ENCODE measurements at regions not wholly inside any gene's neighbourhood (a gene's known extent, or its start where the extent isn't known, plus 50 kb on each side); places are given as distances from the start of the nearest gene placed in this dataset.
A peak's percentile ranks its signal among the peaks of the same experiment; 100 is the strongest.

DNA sequence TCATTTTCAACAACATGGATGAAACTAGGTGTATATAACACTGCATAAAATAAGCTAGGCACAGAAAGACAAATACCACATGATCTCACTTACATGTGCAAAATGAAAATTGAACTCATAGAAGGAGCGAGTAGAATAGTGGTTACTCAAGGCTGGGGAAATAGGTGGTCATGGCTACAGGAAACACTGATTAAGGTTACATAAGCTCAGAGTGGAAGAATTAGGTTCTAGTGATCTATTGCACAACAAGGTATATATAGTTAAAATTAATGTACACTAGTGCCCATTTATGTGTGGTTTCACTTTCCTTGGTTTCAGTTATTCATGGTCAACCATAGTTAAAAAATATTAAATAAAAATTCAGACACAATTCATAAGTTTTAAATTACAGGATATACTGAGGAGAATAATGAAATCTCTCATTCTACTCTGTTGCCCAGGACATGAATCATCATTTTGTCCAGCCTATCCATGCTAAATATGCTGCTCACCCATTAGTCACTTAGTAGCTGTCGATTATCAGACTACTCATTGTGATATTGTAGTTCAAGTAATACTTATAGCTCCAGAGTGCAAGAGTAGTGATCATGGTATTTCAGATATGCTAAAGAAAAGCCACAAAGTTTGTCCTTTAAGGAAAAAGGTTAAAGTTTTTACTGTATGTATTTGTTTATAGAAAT is 1530.9 kb upstream of the LRRTM1 start:
- FAIRE-seq (peak; percentile 67), DNase-seq (ENCODE audit: insufficient read length, low spot score) (peak; percentile 15)

DNA sequence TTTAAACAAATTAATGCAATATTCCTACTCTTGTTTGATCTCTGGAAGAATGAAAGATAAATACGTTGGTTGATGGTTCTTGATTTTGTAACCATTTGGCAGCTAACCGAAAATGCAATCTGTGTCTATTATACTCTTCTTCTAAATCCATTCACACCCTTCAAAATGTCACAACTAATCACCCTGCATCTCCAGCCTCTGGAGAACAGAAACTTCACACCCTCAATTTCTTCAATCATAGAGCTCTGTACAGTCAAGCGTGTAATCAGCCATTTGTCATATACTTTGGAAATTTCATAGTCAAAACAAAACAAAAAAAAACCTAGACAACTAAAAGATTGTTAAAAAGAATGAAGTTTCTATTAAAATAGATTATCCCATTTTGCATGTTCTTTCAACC is 1482.3 kb upstream of the LRRTM1 start:
- FAIRE-seq, result no peak
- DNase-seq (ENCODE audit: insufficient read length, low spot score), result no peak

DNA sequence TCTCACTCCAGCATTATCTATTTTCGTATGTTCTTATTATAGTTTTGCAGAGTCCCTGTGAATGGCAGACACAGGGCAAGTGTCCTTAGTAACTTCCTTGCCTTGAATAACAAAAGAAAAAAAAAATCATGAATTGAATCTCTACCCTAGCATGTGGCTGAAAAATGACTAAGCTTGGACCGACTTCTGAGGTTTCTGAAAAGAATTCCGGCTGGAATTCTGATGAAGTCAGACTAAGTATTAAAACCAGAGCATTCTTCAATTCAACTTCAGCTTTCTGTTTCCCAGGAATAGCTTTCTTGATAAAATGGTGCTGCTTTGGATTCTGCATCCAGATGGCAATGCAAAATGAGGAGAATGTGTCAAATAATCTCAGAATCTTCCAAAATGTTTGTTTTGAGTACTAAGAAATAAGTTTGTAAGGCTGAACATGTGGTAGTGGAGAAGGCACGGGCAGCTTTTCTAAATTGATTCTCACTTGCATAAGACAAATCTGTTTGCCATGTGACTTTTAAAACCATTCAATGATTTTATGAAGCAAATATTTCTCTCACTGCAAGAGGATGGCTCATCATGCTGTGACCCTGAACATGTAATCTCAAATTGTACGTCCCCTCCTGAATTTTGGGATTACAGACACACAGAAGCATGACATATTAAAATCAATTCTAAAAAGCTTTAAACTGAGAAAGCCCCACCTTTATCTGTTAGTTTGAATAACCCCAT is 1462.8 kb upstream of the LRRTM1 start:
- DNase-seq (ENCODE audit: insufficient read length, low spot score) (peak; percentile 22), FAIRE-seq (no peak)

DNA sequence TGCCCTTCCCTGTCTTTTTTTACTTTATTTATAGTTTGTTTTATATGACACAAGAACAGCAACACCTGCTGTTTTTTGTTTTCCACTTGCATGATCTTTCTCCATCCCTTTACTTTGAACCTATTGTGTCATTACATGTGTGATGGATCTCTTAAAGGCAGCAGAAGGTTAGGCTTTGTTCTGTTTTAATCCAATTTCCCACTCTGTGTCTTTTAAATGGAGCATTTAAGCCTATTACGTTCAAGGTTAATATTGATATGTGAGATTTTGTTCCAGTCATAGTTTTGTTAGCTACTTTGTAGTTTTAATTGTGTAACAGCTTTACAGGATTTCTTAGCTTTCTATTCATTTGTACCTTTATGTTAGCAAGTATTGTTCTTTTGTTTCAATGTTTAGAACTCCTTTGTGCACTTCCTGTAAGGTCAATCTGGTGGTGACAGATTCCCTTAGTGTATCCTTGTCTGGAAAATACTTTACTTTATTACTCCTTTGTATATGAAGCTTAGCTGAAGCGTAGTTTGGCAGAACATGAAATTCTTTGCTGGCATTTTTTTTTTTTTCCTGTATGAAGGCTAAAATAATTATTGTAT is 1443.0 kb upstream of the LRRTM1 start:
- no peak for FAIRE-seq
- no peak for DNase-seq (ENCODE audit: insufficient read length, low spot score)

DNA sequence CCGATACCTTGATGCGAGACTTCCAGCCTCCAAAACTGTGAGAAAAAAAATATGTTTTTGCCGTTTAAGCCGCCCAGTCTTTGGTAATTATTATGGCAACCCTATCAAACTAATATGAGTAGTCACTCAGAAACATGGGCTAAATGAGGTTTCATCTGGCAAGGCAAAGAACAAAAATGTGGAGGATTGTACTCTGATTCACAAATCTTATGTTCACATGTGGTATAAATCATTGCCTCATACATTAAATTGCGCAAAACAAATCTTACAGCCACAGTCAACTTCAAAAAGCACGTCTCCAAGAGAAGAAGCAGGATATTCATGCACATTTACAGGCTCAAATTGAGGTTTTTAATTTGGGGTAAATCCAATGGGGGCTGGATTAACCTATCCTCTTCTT is 1435.4 kb upstream of the LRRTM1 start:
- DNase-seq (ENCODE audit: insufficient read length, low spot score) (no peak), FAIRE-seq (no peak)

- DNase-seq (ENCODE audit: insufficient read length, low spot score) (no peak), FAIRE-seq (no peak)
Observed at GRCh38 chr2:81734981-81735380, 1430.4 kb upstream of the LRRTM1 start.

- FAIRE-seq (no peak), DNase-seq (ENCODE audit: insufficient read length, low spot score) (no peak)
Observed at GRCh38 chr2:81714817-81715216, 1410.3 kb upstream of the LRRTM1 start.

DNA sequence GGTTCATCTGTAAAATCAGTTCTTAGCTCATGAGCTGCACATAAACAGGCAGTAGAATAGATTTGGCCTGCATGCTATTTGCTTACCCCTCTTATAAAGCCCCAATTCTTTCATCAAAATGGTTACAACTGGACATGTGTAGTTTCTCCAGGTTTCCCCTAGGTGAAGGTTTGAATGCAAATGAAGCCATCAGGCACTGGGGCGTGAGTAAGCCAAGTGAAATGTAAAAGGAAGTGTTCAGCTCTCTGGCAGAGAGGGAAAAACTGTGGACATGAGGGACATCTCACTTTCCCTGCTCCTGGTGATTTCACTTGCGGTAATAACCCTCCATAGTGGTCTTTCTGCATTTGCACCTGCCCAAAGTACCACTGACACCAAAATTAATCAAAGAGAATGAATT is 1402.3 kb upstream of the LRRTM1 start:
- FAIRE-seq, result no peak
- no peak for DNase-seq (ENCODE audit: insufficient read length, low spot score)

GRCh38 chr2:81703831-81704230 is 1399.3 kb upstream of the LRRTM1 start:
- FAIRE-seq, result no peak
- DNase-seq (ENCODE audit: insufficient read length, low spot score), result no peak

DNA sequence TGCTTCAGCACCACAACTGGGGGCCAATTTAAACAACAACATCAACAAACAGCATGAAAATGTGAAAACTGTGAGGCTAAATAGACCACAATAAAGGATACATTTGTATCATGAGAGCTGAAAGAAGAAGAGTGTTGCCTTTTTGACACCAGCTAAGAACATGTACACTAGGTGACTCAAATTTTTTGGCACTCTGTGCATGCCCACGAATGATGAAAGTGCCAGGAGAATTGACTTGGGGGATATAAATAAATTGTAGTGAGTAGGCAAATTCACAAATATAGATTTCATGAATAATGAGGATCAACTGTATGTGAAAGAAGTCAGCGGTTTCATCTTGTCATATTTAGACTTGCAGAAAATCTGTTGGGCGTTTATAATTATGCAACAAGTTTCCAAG is 1388.0 kb upstream of the LRRTM1 start:
- FAIRE-seq, result no peak
- DNase-seq (ENCODE audit: insufficient read length, low spot score), result no peak

- no peak for FAIRE-seq
- no peak for DNase-seq (ENCODE audit: insufficient read length, low spot score)
Observed at GRCh38 chr2:81675641-81676040, 1371.1 kb upstream of the LRRTM1 start.

DNA sequence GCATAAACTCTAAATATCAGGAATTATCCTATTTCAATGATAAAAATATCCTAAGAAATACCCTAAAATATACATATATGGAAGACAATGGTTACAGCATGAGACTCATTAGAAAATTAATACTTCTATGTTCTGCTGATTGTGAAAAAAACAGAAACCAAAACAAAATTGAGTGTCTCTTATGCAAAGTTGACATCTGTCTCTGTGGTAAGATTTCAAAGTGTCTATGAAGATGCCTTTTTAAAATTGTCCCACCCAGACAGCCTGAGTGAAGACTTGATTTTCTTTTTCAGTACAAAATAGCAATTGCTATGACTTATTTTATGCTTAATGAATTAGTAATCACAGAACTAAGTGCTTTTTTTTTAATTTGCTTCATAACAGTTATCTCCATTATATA is 1368.4 kb upstream of the LRRTM1 start:
- DNase-seq (ENCODE audit: insufficient read length, low spot score), result no peak
- no peak for FAIRE-seq

- no peak for DNase-seq (ENCODE audit: insufficient read length, low spot score)
- no peak for FAIRE-seq
Observed at GRCh38 chr2:81672516-81672915, 1368.0 kb upstream of the LRRTM1 start.

- no peak for DNase-seq (ENCODE audit: insufficient read length, low spot score)
- no peak for FAIRE-seq
Observed at GRCh38 chr2:81670885-81671284, 1366.3 kb upstream of the LRRTM1 start.

DNA sequence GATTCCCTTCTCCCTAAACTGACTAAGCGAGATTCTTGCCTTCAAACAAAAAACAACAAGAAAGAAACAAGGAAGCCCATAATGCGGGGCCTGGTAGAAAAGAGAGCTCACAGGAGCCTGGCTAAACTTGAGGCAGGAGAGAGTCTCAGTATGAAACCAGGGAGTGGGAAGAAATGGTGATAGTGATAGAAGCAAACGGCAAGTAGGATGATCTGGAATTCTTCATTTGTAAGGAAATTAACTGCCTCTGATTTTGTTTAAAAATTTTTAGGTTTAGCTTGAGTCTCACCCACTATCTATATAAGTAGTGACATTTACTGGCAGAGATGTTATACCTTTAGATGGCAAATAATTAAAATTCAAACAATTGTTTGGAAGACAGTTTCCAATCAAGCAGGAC is 1356.5 kb upstream of the LRRTM1 start:
- FAIRE-seq (no peak), DNase-seq (ENCODE audit: insufficient read length, low spot score) (no peak)

- DNase-seq (ENCODE audit: insufficient read length, low spot score) (no peak), FAIRE-seq (no peak)
Observed at GRCh38 chr2:81658227-81658626, 1353.7 kb upstream of the LRRTM1 start.

DNA sequence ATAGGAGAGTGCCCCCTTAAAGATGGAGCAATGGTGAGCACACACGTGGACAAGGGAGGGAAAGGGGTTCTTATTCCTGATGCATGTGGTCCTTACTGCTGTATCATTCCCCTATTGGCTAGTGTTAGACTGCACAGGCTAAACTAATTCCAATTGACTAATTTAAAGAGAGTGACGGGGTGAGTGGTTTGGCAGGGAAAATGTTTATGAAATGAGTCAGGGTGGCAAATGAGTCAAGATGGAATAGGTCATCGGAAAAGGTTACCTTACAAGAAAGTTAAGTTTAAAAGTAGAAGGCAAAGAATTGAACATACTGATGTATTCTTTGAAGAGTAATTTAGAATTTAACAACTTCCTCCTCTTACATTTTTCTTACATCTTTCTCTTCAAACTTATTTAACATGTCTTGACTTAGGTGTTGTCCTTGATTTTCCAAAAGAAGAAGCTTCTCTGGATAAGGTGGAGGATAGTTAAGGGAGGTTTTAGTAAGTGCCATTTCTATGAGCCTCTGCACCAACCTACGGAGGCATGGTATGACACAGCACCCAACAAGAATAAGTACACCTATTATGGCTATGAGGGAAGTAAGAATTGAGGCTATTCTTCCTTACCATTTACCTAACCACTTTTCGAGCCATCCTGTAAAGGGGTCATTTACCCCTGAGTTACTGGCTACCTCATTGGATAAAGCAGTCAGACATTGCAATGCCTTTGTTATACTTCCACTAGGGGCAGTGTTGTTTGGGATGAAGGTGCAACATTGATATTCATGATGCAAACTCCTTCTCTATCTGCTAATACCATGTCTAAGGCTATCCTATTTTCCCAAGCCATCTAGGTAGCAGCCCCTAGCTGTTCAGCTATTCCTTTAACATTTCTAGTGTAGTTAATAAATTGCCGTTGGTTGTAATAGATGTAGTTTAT is 1345.8 kb upstream of the LRRTM1 start:
- no peak for DNase-seq (ENCODE audit: insufficient read length, low spot score)

DNA sequence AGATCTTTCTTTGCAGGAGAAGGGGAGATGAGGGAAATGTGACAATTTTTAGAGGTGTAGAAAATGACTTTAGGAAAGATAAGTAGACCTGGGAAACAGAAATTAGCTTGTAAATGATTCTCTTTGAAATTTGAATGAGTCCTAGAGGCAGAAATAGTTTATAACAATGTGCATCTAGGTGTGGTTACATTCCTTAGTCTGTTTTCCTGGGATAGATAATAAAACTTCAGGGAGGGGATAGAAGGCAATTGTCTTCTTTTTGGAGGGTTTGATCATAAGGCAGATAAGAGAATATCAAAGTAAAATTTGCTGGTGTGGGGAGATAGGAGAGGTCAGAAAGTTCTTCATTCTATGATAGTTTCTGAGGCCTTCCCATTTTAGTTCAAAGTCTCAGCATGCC is 1344.3 kb upstream of the LRRTM1 start:
- DNase-seq (ENCODE audit: insufficient read length, low spot score) (no peak), FAIRE-seq (no peak)

More for the DNA sequence above, 1345.8 kb upstream of the LRRTM1 start:
- no peak for FAIRE-seq

DNA sequence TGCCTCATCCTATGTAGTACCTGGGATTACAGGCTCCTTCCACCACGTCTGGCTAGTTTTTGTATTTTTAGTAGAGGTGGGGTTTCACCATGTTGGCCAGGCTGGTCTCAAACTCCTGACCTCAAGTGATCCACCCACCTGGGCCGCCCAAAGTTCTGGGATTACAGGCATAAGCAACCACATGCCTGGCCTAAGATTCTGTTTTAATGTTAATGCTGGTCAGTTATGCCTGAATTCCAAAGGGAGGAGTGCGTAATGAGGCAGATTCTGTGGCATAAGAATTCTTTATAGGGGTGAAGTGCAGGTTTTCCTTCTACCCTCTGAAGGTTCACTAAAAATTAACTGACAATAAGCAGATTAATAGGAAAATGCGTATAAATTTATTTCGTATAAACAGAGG is 1343.8 kb upstream of the LRRTM1 start:
- FAIRE-seq (no peak), DNase-seq (ENCODE audit: insufficient read length, low spot score) (no peak)

- DNase-seq (ENCODE audit: insufficient read length, low spot score) (no peak), FAIRE-seq (no peak)
Observed at GRCh38 chr2:81647715-81648230, 1343.2 kb upstream of the LRRTM1 start.

- FAIRE-seq (no peak), DNase-seq (ENCODE audit: insufficient read length, low spot score) (no peak)
Observed at GRCh38 chr2:81645745-81646301, 1341.3 kb upstream of the LRRTM1 start.
